ENCODE measurements at regions not wholly inside any gene's neighbourhood (a gene's known extent, or its start where the extent isn't known, plus 50 kb on each side); places are given as distances from the start of the nearest gene placed in this dataset.

DNA sequence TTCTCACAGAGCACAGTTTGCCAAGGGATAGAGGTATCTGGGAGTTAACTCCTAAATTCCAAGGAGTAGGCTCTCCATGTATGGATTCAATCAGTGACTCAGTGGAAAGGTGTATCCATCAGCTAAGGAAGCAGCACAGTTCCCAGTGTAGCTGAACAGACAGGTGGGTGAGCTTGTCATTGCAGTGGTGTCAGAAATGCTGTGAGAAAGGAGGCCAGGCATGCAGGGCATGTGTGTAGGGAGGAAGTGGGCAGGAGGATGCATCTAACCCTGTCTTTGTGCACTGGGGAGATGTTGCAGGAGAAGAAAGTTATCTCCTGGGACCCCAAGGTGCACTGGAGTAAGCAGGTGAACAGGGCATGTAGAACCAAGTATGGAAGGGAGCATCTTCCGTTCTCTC, 539.0 kb downstream of the VRK1 start:
- Histone ChIP-seq H3K27ac (ENCODE audit: insufficient read depth, low read length) (no peak overlapping the region), H3K56ac (ENCODE audit: extremely low read depth, insufficient read depth, low read length) (no peak overlapping the region), H3K36me3 (ENCODE audit: control insufficient read depth, insufficient read depth, low read length) (no peaks in the 10 kb centered on the region), H2BK20ac (ENCODE audit: low read depth, low read length) (no peak overlapping the region), H3K23ac (ENCODE audit: low read depth, low read length) (no peak overlapping the region), H3K9ac (ENCODE audit: low read depth, low read length) (no peak overlapping the region), H3K14ac (replicated peaks; ENCODE audit: low read depth, low read length) (no peak overlapping the region), H2BK5ac (ENCODE audit: low read depth, low read length, poor library complexity, severe bottlenecking) (no peak overlapping the region), H4K20me1 (ENCODE audit: insufficient read depth, low read length) (no peaks in the 10 kb centered on the region), H4K91ac (ENCODE audit: insufficient read depth, low read depth, low read length) (no peak overlapping the region), H3K18ac (ENCODE audit: low read depth, low read length) (no peak overlapping the region), H4K5ac (ENCODE audit: low read depth, low read length) (no peak overlapping the region), H2BK120ac (ENCODE audit: low read depth, low read length) (no peak overlapping the region), H2AK9ac (replicated peaks; ENCODE audit: low read depth, low read length, poor library complexity) (no peak overlapping the region), H3K9me3 (ENCODE audit: control insufficient read depth, insufficient read depth, low read length) (peaks cover 20% of the 10 kb centered on the region), H2BK15ac (ENCODE audit: low read depth, low read length) (no peak overlapping the region), H3K4me2 (ENCODE audit: low read depth, low read length) (no peak overlapping the region), H3K79me1 (ENCODE audit: low read depth in 1 of 2, low read length in 2 of 2) (no peaks in the 10 kb centered on the region), H2AFZ (replicated peaks; ENCODE audit: low read length, poor library complexity) (no peak overlapping the region), H3K4ac (ENCODE audit: low read depth, low read length) (no peak overlapping the region), H3K4me3 (ENCODE audit: insufficient read depth, low read depth, low read length) (no peak overlapping the region), H3K4me1 (ENCODE audit: control insufficient read depth, insufficient read depth, low read length) (no peaks in the 10 kb centered on the region), H3K9me1 (ENCODE audit: insufficient read depth, low read length) (no peaks in the 10 kb centered on the region), H3K27me3 (ENCODE audit: control insufficient read depth, insufficient read depth, low read length) (no peaks in the 10 kb centered on the region), H4K8ac (ENCODE audit: low read depth in 2 of 2, low read length in 2 of 2) (no peak overlapping the region), H2AK5ac (ENCODE audit: low read depth, low read length) (no peak overlapping the region)
- no peak for DNase-seq
- dilution Hi-C loops (cut with HindIII; ENCODE audit: low sequenced_read_pairs, unreplicated experiment) (no loop called here), in situ Hi-C loops (cut with MboI; ENCODE audit: low sequenced_read_pairs) (no loop called here), intact Hi-C loops (cut with micrococcal nuclease) (no loop called here)
- no TSS peak for BruUV-seq (replicated peaks)
- CTCF ChIA-PET, result no interaction called here
- TF ChIP-seq RCOR1 (IDR thresholded peaks at IDR 0.05; ENCODE audit: insufficient replicate concordance, low read length) (no peak), BHLHE40 (IDR thresholded peaks at IDR 0.05; ENCODE audit: low read depth, low read length) (no peak)
- POLR2A ChIA-PET (ENCODE audit: unreplicated experiment), result no interaction called here
- ATAC-seq (ENCODE audit: low read depth), result no peak
- 29% methylated on average over 1 of the region's 1 CpG; no CpG with 5 or more reads in 1 of the 2 experiments for WGBS, 2 experiments (ENCODE audit: extremely low coverage in 2 of 2, insufficient read length in 1 of 2)

Measured in IMR-90 (cell line).